ENCODE measurements at regions not wholly inside any gene's neighbourhood (a gene's known extent, or its start where the extent isn't known, plus 50 kb on each side); places are given as distances from the start of the nearest gene placed in this dataset.

GRCh38 chr2:114139542-114139941, 249.7 kb downstream of the ACTR3 start:
- TF ChIP-seq CTCF (IDR thresholded peaks at IDR 0.05) (no peak), POLR2A (IDR thresholded peaks at IDR 0.05) (no peak)

All from lower leg skin (tissue), 3 donors.